Anterior cingulate cortex (tissue), 58 donors: ENCODE measurements at regions not wholly inside any gene's neighbourhood (a gene's known extent, or its start where the extent isn't known, plus 50 kb on each side); places are given as distances from the start of the nearest gene placed in this dataset.
"Not testable (repeated sequence)": the region's sequence is repeated elsewhere in the genome, so short reads cannot be mapped to it uniquely, and the experiment has no call there.

Source experiments
- DNase-seq, 58 donors: peaks; one replicate each; lab custom pipeline; 2025; lab: John Stamatoyannopoulos, UW

DNA sequence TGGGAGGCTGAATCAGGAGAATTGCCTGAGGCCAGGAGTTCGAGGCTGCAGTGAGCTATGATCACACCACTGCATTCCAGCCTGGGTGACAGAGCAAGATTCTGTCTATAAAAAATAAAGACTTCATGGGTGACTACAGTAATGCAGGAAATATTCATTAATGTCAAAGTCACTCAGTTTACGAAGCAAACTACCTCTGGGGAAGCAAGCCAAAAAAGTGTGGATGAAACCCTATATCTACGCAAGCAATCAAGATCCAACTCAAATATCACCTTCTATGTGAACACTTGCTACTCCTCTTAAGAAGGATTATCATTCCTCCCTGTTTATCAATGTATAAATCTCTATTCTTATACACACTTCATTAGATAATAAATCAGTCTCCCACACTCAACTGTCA, 434.8 kb downstream of the SETD4 start:
- no peak for DNase-seq

GRCh38 chr21:35624901-35625300, 435.4 kb downstream of the SETD4 start:
- DNase-seq, result no peak

- no peak for DNase-seq
Measured at GRCh38 chr21:35622612-35623011, 437.7 kb downstream of the SETD4 start.

GRCh38 chr21:35619184-35619583, 441.1 kb downstream of the SETD4 start:
- DNase-seq, result no peak

GRCh38 chr21:35617491-35617890, 442.8 kb downstream of the SETD4 start:
- DNase-seq, result no peak

DNA sequence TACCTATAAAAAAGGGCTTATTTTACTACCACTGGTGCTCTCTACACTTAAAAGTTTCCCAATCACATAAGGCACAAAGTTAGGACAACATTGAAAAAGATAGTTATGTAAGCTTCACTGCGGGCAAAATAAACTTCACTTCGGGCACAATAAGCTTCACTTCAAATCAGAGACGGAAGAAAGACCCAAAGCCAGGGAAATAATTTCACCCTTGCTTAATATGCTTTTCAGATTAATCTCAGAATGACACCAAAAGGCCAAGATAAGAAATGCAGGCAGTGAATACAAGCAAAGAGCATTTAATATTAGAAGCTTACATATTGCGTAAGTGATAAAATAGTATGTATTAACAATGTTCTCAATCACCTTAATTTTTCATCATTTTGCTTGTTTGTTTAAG, 444.2 kb downstream of the SETD4 start:
- DNase-seq, result no peak

- DNase-seq, result no peak
Measured at GRCh38 chr21:35615325-35615724, 445.0 kb downstream of the SETD4 start.

GRCh38 chr21:35614396-35614921, 445.9 kb downstream of the SETD4 start:
- DNase-seq, result no peak

- no peak for DNase-seq
Measured at GRCh38 chr21:35611708-35612132, 448.6 kb downstream of the SETD4 start.

- DNase-seq, result no peak
Measured at GRCh38 chr21:35609263-35609662, 451.1 kb downstream of the SETD4 start.

DNA sequence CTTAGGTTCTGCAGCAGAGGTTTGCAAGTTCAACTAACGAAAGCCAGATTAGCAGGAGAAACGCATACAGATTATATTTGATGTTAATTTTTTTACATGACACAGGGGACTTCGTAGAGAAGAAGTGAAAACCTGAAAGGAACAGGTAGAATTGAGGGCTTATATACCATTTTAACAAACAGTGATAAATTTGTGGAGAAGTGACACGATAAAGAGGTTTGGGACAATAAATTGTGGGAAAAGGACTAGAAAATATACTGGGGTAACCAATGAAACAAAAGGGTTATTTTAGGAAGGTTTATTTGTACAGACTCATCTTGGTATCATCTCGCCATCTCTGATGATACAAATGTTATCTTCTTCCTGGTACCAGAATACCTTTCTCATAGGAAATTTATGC, 452.9 kb downstream of the SETD4 start:
- no peak for DNase-seq

DNA sequence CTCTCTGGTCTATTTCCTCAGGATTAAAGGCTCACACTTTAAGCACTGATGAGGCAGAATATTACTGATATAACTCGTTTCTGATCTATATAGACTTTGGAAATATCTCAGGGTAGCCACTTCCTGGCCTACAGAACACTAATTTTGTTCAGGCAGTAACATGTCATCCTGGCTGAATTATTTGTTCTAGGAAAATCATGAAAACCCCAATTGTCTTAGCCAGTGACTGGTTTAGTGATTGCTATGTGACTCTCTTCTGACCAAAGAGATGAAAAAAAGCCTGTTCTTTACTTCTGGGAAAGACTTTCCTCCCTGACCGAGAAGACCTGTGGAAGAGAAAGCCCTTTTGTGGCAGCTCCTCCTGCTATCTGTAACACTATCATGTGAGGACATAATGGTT, 453.7 kb downstream of the SETD4 start:
- no peak for DNase-seq

GRCh38 chr21:35606146-35606545, 454.2 kb downstream of the SETD4 start:
- no peak for DNase-seq

DNA sequence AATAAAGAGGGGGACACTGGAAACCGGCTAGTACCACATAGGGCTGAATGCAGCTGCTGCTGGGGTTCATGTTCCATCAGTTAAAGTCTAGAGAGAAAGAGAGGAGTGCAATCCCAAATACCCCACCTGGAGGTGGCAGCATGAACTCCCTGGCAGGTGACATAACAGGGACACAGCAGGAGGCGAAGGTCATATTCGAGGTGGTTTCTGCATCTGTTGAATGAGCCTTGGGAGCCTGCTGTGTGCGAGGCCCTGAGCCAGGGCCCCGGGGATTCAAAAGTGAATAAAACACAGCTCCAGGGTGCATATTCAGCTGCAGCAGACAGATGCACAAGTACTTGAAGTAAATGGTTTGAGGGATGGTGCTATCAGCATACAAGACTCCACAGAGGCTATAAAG, 456.8 kb downstream of the SETD4 start:
- DNase-seq, result no peak

GRCh38 chr21:35602811-35603362, 457.4 kb downstream of the SETD4 start:
- DNase-seq, result no peak

DNA sequence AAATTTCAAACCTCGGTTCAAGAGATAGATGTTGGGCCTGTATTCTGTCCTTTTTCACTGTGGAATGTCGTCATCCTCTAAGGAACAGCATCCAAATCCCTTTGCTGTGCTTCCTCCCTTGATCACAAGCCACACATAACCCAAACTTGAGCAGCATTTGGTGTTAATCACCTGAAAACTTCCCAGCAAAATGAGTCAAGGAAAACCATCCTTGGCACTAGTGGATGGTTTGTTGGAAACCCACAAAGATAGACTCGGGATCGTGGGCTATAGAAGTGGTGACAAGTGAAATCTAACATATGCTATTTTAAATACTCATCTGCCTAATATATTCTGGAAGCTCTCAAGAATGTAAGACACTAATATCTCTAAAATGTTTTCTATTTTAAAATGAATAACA, 459.1 kb downstream of the SETD4 start:
- DNase-seq, result no peak

GRCh38 chr21:35599164-35599563, 461.2 kb downstream of the SETD4 start:
- no peak for DNase-seq

DNA sequence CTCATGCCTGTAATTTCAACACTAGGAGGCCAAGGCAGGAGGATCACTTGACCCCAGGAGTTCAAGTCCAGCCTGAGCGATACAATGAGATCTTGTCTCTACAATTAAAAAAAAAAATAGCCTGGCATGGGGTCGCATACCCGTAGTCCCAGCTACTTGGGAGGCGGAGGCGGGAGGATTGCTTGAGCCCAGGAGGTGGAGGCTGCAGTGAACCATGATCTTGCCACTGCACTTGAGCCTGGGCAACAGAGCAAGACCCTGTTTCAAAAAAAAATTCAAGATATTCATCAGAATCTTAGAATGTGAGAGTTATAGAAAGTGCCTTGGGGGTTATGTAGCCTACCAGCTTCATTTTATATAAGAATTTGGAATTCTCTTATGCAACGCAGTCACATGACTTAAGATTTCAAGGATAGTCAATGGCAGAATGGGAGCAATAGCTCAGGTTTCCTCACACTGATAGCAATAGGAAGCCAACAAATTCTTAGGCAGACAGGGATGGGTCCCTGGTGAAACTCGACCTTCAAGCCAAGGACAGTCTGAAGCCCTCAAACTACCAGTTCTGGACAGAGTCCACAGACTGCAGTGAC, 462.5 kb downstream of the SETD4 start:
- no peak for DNase-seq

GRCh38 chr21:35594905-35595304, 465.4 kb downstream of the SETD4 start:
- DNase-seq, result no peak

DNA sequence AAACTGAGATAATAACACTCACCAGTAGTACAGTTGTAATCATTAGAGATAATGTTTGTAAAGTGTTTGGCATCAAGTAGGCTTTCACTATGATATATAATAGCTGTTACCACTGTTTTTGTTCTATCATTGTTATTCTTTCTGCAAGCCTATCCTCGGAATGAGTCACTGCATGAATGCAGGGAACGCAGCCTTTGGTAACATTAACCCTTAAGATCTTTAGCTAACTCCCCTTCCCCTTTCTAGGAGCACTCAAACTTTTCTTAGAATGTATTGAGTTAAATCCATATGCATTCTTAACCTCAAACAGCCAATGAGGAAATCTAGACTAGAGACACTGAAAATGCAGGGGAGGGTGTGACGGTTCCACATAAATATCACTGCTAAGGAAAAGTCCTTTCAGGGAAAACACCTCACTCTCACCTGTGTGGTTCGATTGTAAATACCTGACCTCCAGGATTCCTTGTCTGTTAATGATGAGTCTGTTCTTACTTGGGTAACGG, 467.3 kb downstream of the SETD4 start:
- no peak for DNase-seq

- DNase-seq, result not testable (repeated sequence)
Measured at GRCh38 chr21:35590284-35590683, 470.0 kb downstream of the SETD4 start.

- DNase-seq, result no peak
Measured at GRCh38 chr21:35587841-35588380, 472.4 kb downstream of the SETD4 start.
